ENCODE measurements at regions not wholly inside any gene's neighbourhood (a gene's known extent, or its start where the extent isn't known, plus 50 kb on each side); places are given as distances from the start of the nearest gene placed in this dataset.

GRCh38 chr13:54682184-54682583 lies 1653.6 kb downstream of the OLFM4 start:
- TF ChIP-seq, protein P1, sequence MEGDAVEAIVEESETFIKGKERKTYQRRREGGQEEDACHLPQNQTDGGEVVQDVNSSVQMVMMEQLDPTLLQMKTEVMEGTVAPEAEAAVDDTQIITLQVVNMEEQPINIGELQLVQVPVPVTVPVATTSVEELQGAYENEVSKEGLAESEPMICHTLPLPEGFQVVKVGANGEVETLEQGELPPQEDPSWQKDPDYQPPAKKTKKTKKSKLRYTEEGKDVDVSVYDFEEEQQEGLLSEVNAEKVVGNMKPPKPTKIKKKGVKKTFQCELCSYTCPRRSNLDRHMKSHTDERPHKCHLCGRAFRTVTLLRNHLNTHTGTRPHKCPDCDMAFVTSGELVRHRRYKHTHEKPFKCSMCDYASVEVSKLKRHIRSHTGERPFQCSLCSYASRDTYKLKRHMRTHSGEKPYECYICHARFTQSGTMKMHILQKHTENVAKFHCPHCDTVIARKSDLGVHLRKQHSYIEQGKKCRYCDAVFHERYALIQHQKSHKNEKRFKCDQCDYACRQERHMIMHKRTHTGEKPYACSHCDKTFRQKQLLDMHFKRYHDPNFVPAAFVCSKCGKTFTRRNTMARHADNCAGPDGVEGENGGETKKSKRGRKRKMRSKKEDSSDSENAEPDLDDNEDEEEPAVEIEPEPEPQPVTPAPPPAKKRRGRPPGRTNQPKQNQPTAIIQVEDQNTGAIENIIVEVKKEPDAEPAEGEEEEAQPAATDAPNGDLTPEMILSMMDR (conservative IDR thresholded peaks at IDR 0.05; ENCODE audit: low read depth, low read length), result no peak
- no peak for TF ChIP-seq EZH2 (IDR thresholded peaks at IDR 0.05; ENCODE audit: borderline replicate concordance, low read depth, low read length, poor library complexity, severe bottlenecking)
